CD4-positive, alpha-beta T cell (primary cell): ENCODE measurements at regions not wholly inside any gene's neighbourhood (a gene's known extent, or its start where the extent isn't known, plus 50 kb on each side); places are given as distances from the start of the nearest gene placed in this dataset.

ENCODE experiments used
- ATAC-seq: fragments of 200-7000 bp; cut with Tn5 transposase; one replicate; pipeline ENCODE4 v1.10.0; 2022; ENCODE audit warnings: mild to moderate bottlenecking; ENCODE audit not compliant: poor library complexity
- CTCF ChIA-PET: fragments of 350-600 bp; sonication (Branson Sonifier 250); formaldehyde crosslinking; loops from one replicate; lab custom pipeline; 2021; ENCODE audit warnings: antibody characterized with exemption, inconsistent platforms; lab: Charles Lee
- POLR2A ChIA-PET: fragments of 350-600 bp; sonication (Branson Sonifier 250); formaldehyde crosslinking; loops from one replicate; lab custom pipeline; 2021; ENCODE audit warnings: antibody characterized with exemption, inconsistent platforms; lab: Charles Lee
- DNase-seq, 14 experiments: peaks; one replicate each; pipeline ENCODE4 v3.0.0-alpha.2; 2013 to 2020; ENCODE audit warnings: mixed read lengths in 2 of 14
- H3K27ac ChIP-seq, 2 donors: one replicate each; pipeline versions ENCODE4 v1.5.1 to v1.7.0; 2013; ENCODE audit warnings: low read length in 2 of 2, low read depth in 1 of 2, mild to moderate bottlenecking in 1 of 2
- H3K27me3 ChIP-seq, 2 experiments: 1 replicate in 1 of 2; 2 replicates in 1 of 2; pipeline versions ENCODE4 v1.6.1 to v1.7.0; 2013; ENCODE audit warnings: low read length in 2 of 2, control low read depth in 1 of 2, mild to moderate bottlenecking in 1 of 2, moderate library complexity in 1 of 2; ENCODE audit not compliant: insufficient read depth in 2 of 2, control insufficient read depth in 1 of 2
- H3K36me3 ChIP-seq: one replicate; pipeline ENCODE4 v1.6.1; 2013; ENCODE audit warnings: low read length, control low read depth; ENCODE audit not compliant: insufficient read depth
- H3K4me1 ChIP-seq: one replicate; pipeline ENCODE4 v1.6.1; 2013; ENCODE audit warnings: low read length, control low read depth; ENCODE audit not compliant: insufficient read depth
- H3K4me3 ChIP-seq: one replicate; pipeline ENCODE4 v1.5.1; 2013; ENCODE audit warnings: mild to moderate bottlenecking, low read length, moderate library complexity
- H3K9me3 ChIP-seq, 2 experiments: 1 replicate in 1 of 2; 2 replicates in 1 of 2; pipeline versions ENCODE4 v1.6.1 to v1.7.0; 2013; ENCODE audit warnings: low read length in 2 of 2, mild to moderate bottlenecking in 2 of 2, control low read depth in 1 of 2, moderate library complexity in 1 of 2; ENCODE audit not compliant: control insufficient read depth in 1 of 2, insufficient read depth in 1 of 2
- H3K27ac Mint-ChIP-seq: one replicate; pipeline ENCODE4 v1.8.0; 2020; ENCODE audit warnings: mixed read lengths
- H3K27me3 Mint-ChIP-seq: one replicate; pipeline ENCODE4 v1.8.0; 2021; ENCODE audit warnings: mixed read lengths
- H3K36me3 Mint-ChIP-seq: one replicate; pipeline ENCODE4 v1.8.0; 2021; ENCODE audit warnings: low read depth, mixed read lengths
- H3K4me1 Mint-ChIP-seq: one replicate; pipeline ENCODE4 v1.8.0; 2021; ENCODE audit warnings: low read depth, mixed read lengths
- H3K4me3 Mint-ChIP-seq: one replicate; pipeline ENCODE4 v1.8.0; 2020; ENCODE audit warnings: mild to moderate bottlenecking, mixed read lengths
- H3K9me3 Mint-ChIP-seq: one replicate; pipeline ENCODE4 v1.8.0; 2020; ENCODE audit warnings: mixed read lengths
- CTCF ChIP-seq: fragments of 200-600 bp; IDR thresholded peaks from one replicate; pipeline ENCODE4 v1.8.0; 2022; ENCODE audit warnings: antibody characterized with exemption, mild to moderate bottlenecking
- intact Hi-C, 2 experiments: fragments of 100-400 bp; cut with DNase I in 1 of 2; cut with micrococcal nuclease in 1 of 2; formaldehyde crosslinking; loops; one replicate each; pipeline versions ENCODE4 v1.15.1 to v1.9.0; 2023 to 2025; cut with DNase I, micrococcal nuclease

- H3K9me3 ChIP-seq = peaks cover 0 to 14% of the 10 kb centered on the region in 2 experiments
- H3K4me1 Mint-ChIP-seq = peaks cover 4% of the 10 kb centered on the region
- ChIA-PET POLR2A (interaction anchor here (0.6 kb wide), 1 partner anchor 20 kb away, joined by 3 read pairs; no protein-coding TSS in a partner anchor), CTCF (interaction anchor here (0.7 to 1.0 kb wide), 2 partner anchors 9 to 153 kb away, joined by 3 to 4 read pairs; no protein-coding TSS in a partner anchor)
- H3K27ac Mint-ChIP-seq = no peak overlapping the region
- H3K9me3 Mint-ChIP-seq = no peaks in the 10 kb centered on the region
- no peaks in the 10 kb centered on the region for H3K36me3 ChIP-seq
- H3K27ac ChIP-seq = no peak overlapping the region
- ATAC-seq (no peak), DNase-seq (no peak)
- intact Hi-C loops = loop anchor here in 1 of 2 experiments (10.0 kb wide), 1 partner anchor 565 kb away; no protein-coding TSS in a partner anchor
- no peaks in the 10 kb centered on the region for H3K36me3 Mint-ChIP-seq
- no peaks in the 10 kb centered on the region for H3K4me1 ChIP-seq
- H3K27me3 ChIP-seq = no peaks in the 10 kb centered on the region
- no peak for TF ChIP-seq CTCF
- no peak overlapping the region for H3K4me3 Mint-ChIP-seq
- H3K27me3 Mint-ChIP-seq = no peaks in the 10 kb centered on the region
- H3K4me3 ChIP-seq = no peak overlapping the region
These were observed 144.1 kb upstream of the MGAT5 start for GRCh38 chr2:134109725-134110124.

GRCh38 chr2:134110532-134110931 lies 143.3 kb upstream of the MGAT5 start:
- Histone ChIP-seq H3K9me3 (peaks cover 0 to 14% of the 10 kb centered on the region in 2 experiments), H3K4me3 (no peak overlapping the region), H3K4me1 (no peaks in the 10 kb centered on the region), H3K36me3 (no peaks in the 10 kb centered on the region), H3K27me3 (no peaks in the 10 kb centered on the region), H3K27ac (no peak overlapping the region)
- no peak for TF ChIP-seq CTCF
- DNase-seq (no peak), ATAC-seq (no peak)
- no peaks in the 10 kb centered on the region for H3K4me1 Mint-ChIP-seq
- no peaks in the 10 kb centered on the region for H3K27me3 Mint-ChIP-seq
- ChIA-PET CTCF (interaction anchor here (0.5 to 1.0 kb wide), 2 partner anchors 8 to 383 kb away, joined by 4 read pairs; no protein-coding TSS in a partner anchor), POLR2A (no interaction called here)
- no peak overlapping the region for H3K27ac Mint-ChIP-seq
- H3K9me3 Mint-ChIP-seq = no peaks in the 10 kb centered on the region
- H3K4me3 Mint-ChIP-seq = no peak overlapping the region
- no peaks in the 10 kb centered on the region for H3K36me3 Mint-ChIP-seq
- intact Hi-C loops = loop anchor here in 1 of 2 experiments (10.0 kb wide), 1 partner anchor 564 kb away; no protein-coding TSS in a partner anchor

- H3K27me3 Mint-ChIP-seq = no peaks in the 10 kb centered on the region
- ChIA-PET CTCF (interaction anchor here (1.0 to 6.0 kb wide), 13 partner anchors 8 to 294 kb away, joined by 3 to 55 read pairs (median 6); partner anchors contain the start of gene MGAT5), POLR2A (interaction anchor here (0.6 to 4.2 kb wide), 10 partner anchors 9 to 800 kb away, joined by 3 to 50 read pairs (median 6); no protein-coding TSS in a partner anchor)
- no peak overlapping the region for H3K4me3 Mint-ChIP-seq
- no peak for TF ChIP-seq CTCF
- ATAC-seq (no peak), DNase-seq (no peak)
- Histone ChIP-seq H3K36me3 (no peaks in the 10 kb centered on the region), H3K27me3 (no peaks in the 10 kb centered on the region), H3K27ac (no peak overlapping the region), H3K4me3 (no peak overlapping the region), H3K9me3 (no peaks in the 10 kb centered on the region), H3K4me1 (peaks cover 28% of the 10 kb centered on the region)
- H3K36me3 Mint-ChIP-seq = peaks cover 14% of the 10 kb centered on the region
- no peak overlapping the region for H3K27ac Mint-ChIP-seq
- H3K4me1 Mint-ChIP-seq = peaks cover 31% of the 10 kb centered on the region
- H3K9me3 Mint-ChIP-seq = no peaks in the 10 kb centered on the region
- intact Hi-C loops = loop anchor here (1.0 to 10.0 kb wide), 9 partner anchors 90 to 781 kb away; no protein-coding TSS in a partner anchor
These were observed 136.2 kb upstream of the MGAT5 start for GRCh38 chr2:134117676-134118075.
